Ishikawa (cell line): ENCODE measurements at regions not wholly inside any gene's neighbourhood (a gene's known extent, or its start where the extent isn't known, plus 50 kb on each side); places are given as distances from the start of the nearest gene placed in this dataset.

Source experiments
- CEBPB ChIP-seq: IDR thresholded peaks from 2 replicates; pipeline ENCODE4 v1.6.1; 2012
- EP300 ChIP-seq: IDR thresholded peaks from 2 replicates; pipeline ENCODE4 v1.6.1; 2012; ENCODE audit warnings: borderline replicate concordance
- NFIC ChIP-seq: IDR thresholded peaks from 2 replicates; pipeline ENCODE4 v1.6.1; 2012
- RAD21 ChIP-seq: IDR thresholded peaks from 2 replicates; pipeline ENCODE4 v1.6.1; 2012; ENCODE audit warnings: low read depth
- TAF1 ChIP-seq: IDR thresholded peaks from 2 replicates; pipeline ENCODE4 v1.6.1; 2012; ENCODE audit warnings: low read depth, mild to moderate bottlenecking
- TCF12 ChIP-seq: IDR thresholded peaks from 2 replicates; pipeline ENCODE4 v1.6.1; 2012; ENCODE audit warnings: low read depth
- YY1 ChIP-seq: IDR thresholded peaks from 2 replicates; pipeline ENCODE4 v1.6.1; 2012; ENCODE audit warnings: low read depth
- ZBTB7A ChIP-seq: IDR thresholded peaks from 2 replicates; pipeline ENCODE4 v1.6.1; 2012; ENCODE audit warnings: low read depth

DNA sequence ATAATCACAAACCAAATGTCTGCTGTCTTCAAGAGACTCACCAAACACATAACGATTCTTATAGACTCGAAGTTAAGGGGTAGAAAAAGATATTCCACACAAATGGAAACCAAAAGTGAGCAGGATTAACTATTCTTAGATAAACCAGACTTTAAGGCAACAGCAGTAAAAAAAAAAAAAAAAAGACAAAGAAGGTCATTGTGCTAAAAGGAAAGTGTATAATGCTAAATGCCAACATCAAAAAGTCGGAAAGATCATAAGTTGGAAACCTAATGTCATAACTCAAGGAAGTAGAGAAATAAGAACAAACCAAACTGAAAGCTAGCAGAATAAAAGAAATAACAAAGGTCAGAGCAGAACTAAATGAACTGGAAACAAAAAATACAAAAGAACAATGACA, 714.6 kb downstream of the SEMA5A start:
- TF ChIP-seq CEBPB (no peak), YY1 (no peak), NFIC (no peak), ZBTB7A (no peak), EP300 (no peak), TAF1 (no peak), RAD21 (no peak), TCF12 (no peak)
